SK-N-SH (cell line): ENCODE measurements at regions not wholly inside any gene's neighbourhood (a gene's known extent, or its start where the extent isn't known, plus 50 kb on each side); places are given as distances from the start of the nearest gene placed in this dataset.
A peak's percentile ranks its signal among the peaks of the same experiment; 100 is the strongest.

Experiments
- CTCF ChIA-PET: fragments of 300-600, 350-600 bp; formaldehyde crosslinking; extraction: SDS; loops from one replicate; lab custom pipeline; 2021; lab: Yijun Ruan, JAX
- POLR2A ChIA-PET: fragments of 350-600 bp; sonication (Branson Sonifier 250); formaldehyde crosslinking; extraction: SDS; loops from one replicate; lab custom pipeline; 2020; ENCODE audit warnings: antibody characterized with exemption, inconsistent platforms; lab: Yijun Ruan, JAX
- DNase-seq: peaks from one replicate; pipeline ENCODE4 v3.0.0; 2012
- H2AFZ ChIP-seq: fragments of 200-600 bp; sonication (generic); 2 replicates; pipeline ENCODE4 v1.8.1; 2016; ENCODE audit warnings: antibody characterized with exemption, mild to moderate bottlenecking, low read depth
- H3F3A ChIP-seq: fragments of 200-600 bp; sonication (generic); replicated peaks from 2 replicates; pipeline ENCODE3; 2016; ENCODE audit warnings: antibody characterized with exemption, mild to moderate bottlenecking; ENCODE audit not compliant: insufficient read depth
- H3K27ac ChIP-seq, 2 experiments: fragments of 200-500 bp in 1 of 2; fragments of 200-600 bp in 1 of 2; sonication (Bioruptor generic) in 1 of 2; sonication (generic), shearing (Covaris generic) in 1 of 2; 2 replicates each; pipeline versions ENCODE4 v1.5.1 to v1.6.1; 2014 to 2016; ENCODE audit warnings: low read depth in 2 of 2, inconsistent platforms in 1 of 2, low read length in 1 of 2, mild to moderate bottlenecking in 1 of 2, mixed read lengths in 1 of 2
- H3K27me3 ChIP-seq: fragments of 200-600 bp; sonication (generic), shearing (Covaris generic); 2 replicates; pipeline ENCODE4 v1.6.1; 2016; ENCODE audit warnings: mixed run types; ENCODE audit not compliant: insufficient read depth
- H3K36me3 ChIP-seq, 2 experiments: fragments of 200-500 bp in 1 of 2; fragments of 200-600 bp in 1 of 2; sonication (Bioruptor generic) in 1 of 2; sonication (generic) in 1 of 2; replicated peaks in 1 of 2; 2 replicates each; pipeline versions ENCODE3 to v1.5.1; 2014 to 2016; ENCODE audit warnings: low read length in 1 of 2, mild to moderate bottlenecking in 1 of 2; ENCODE audit not compliant: insufficient read depth in 2 of 2, control insufficient read depth in 1 of 2
- H3K4me1 ChIP-seq, 2 experiments: fragments of 200-500 bp in 1 of 2; fragments of 200-600 bp in 1 of 2; sonication (Bioruptor generic) in 1 of 2; sonication (generic), shearing (Covaris generic) in 1 of 2; 2 replicates each; pipeline versions ENCODE4 v1.5.1 to v1.6.1; 2014 to 2016; ENCODE audit warnings: low read depth in 1 of 2, low read length in 1 of 2, mixed run types in 1 of 2; ENCODE audit not compliant: insufficient read depth in 2 of 2, control insufficient read depth in 1 of 2
- H3K4me2 ChIP-seq: fragments of 200-600 bp; sonication (generic), shearing (Covaris generic); 2 replicates; pipeline ENCODE4 v1.6.1; 2017; ENCODE audit warnings: mixed run types
- H3K4me3 ChIP-seq, 2 experiments: fragments of 200-500 bp in 1 of 2; fragments of 200-600 bp in 1 of 2; sonication (Bioruptor generic) in 1 of 2; sonication (generic), shearing (Covaris generic) in 1 of 2; 2 replicates each; pipeline versions ENCODE4 v1.5.1 to v1.8.1; 2014 to 2016; ENCODE audit warnings: low read depth in 2 of 2, inconsistent platforms in 1 of 2, low read length in 1 of 2, mild to moderate bottlenecking in 1 of 2, mixed read lengths in 1 of 2, moderate library complexity in 1 of 2
- H3K79me2 ChIP-seq: fragments of 200-600 bp; sonication (generic); 2 replicates; pipeline ENCODE4 v1.8.1; 2017; ENCODE audit warnings: mild to moderate bottlenecking; ENCODE audit not compliant: insufficient read depth
- H3K9ac ChIP-seq: fragments of 200-600 bp; sonication (generic); 2 replicates; pipeline ENCODE4 v1.6.1; 2017; ENCODE audit warnings: mixed run types
- H3K9me2 ChIP-seq: fragments of 200-600 bp; sonication (generic); 2 replicates; pipeline ENCODE4 v1.6.1; 2017; ENCODE audit warnings: mixed run types
- H3K9me3 ChIP-seq: fragments of 200-600 bp; sonication (generic); 2 replicates; pipeline ENCODE4 v1.6.1; 2017; ENCODE audit warnings: mixed run types, mild to moderate bottlenecking, moderate library complexity
- H4K20me1 ChIP-seq: fragments of 200-600 bp; sonication (generic); 2 replicates; pipeline ENCODE4 v1.6.1; 2017; ENCODE audit warnings: mild to moderate bottlenecking, mixed run types; ENCODE audit not compliant: insufficient read depth
- ELF1 ChIP-seq: IDR thresholded peaks from 2 replicates; pipeline ENCODE4 v1.4.0; 2012
- EP300 ChIP-seq, 2 experiments: IDR thresholded peaks; 2 replicates each; pipeline versions ENCODE4 v1.4.0 to v1.6.1; 2012; ENCODE audit warnings: borderline replicate concordance in 1 of 2, low read depth in 1 of 2, low read length in 1 of 2
- FOSL2 ChIP-seq: IDR thresholded peaks from 2 replicates; pipeline ENCODE4 v1.4.0; 2012; ENCODE audit warnings: low read depth, mild to moderate bottlenecking, moderate library complexity, borderline replicate concordance
- GATA2 ChIP-seq: sonication (generic); formaldehyde crosslinking; IDR thresholded peaks from 2 replicates; pipeline ENCODE4 v1.5.0; 2020; ENCODE audit warnings: mild to moderate bottlenecking, missing genetic modification reagents
- MAX ChIP-seq: IDR thresholded peaks from 2 replicates; pipeline ENCODE4 v1.4.0; 2012; ENCODE audit warnings: low read depth
- NFIC ChIP-seq: IDR thresholded peaks from 2 replicates; pipeline ENCODE4 v1.4.0; 2012; ENCODE audit warnings: borderline replicate concordance
- RCOR1 ChIP-seq: fragments of 150-350 bp; IDR thresholded peaks from 2 replicates; pipeline ENCODE4 v1.6.1; 2017; ENCODE audit warnings: antibody characterized with exemption, low read length
- REST ChIP-seq: IDR thresholded peaks from 2 replicates; pipeline ENCODE4 v1.6.1; 2012; ENCODE audit warnings: mild to moderate bottlenecking, low read depth, low read length, moderate library complexity
- RXRA ChIP-seq: IDR thresholded peaks from 2 replicates; pipeline ENCODE4 v1.4.0; 2012; ENCODE audit warnings: low read depth, mild to moderate bottlenecking, borderline replicate concordance
- SIN3A ChIP-seq: IDR thresholded peaks from 2 replicates; pipeline ENCODE4 v1.6.1; 2012; ENCODE audit warnings: low read depth, mild to moderate bottlenecking, low read length, moderate library complexity, borderline replicate concordance
- TCF12 ChIP-seq: IDR thresholded peaks from 2 replicates; pipeline ENCODE4 v1.4.0; 2012
- TEAD4 ChIP-seq: IDR thresholded peaks from 2 replicates; pipeline ENCODE4 v1.4.0; 2012; ENCODE audit warnings: mild to moderate bottlenecking, borderline replicate concordance; ENCODE audit not compliant: insufficient read depth
- USF2 ChIP-seq: fragments of 150-350 bp; IDR thresholded peaks from 2 replicates; pipeline ENCODE4 v1.6.1; 2017; ENCODE audit warnings: antibody characterized with exemption, low read length, low read depth, borderline replicate concordance
- ZBTB33 ChIP-seq: IDR thresholded peaks from 2 replicates; pipeline ENCODE4 v1.4.0; 2012; ENCODE audit warnings: low read depth, borderline replicate concordance
- WGBS: methylation state at CpG from one replicate; pipeline ENCODE4 v1.1.6; 2017; ENCODE audit warnings: low lambda C conversion rate; 5-methylcytosine and 5-hydroxymethylcytosine counted together

GRCh38 chr5:71891856-71892255 lies 172.8 kb downstream of the CARTPT start:
- Histone ChIP-seq H3K9me2 (no peaks in the 10 kb centered on the region), H4K20me1 (no peaks in the 10 kb centered on the region), H3K9ac (no peak overlapping the region), H3K27ac (peak overlapping the region in 1 of 2 experiments; percentile 58; a peak in 1 of 4 replicates), H3K9me3 (no peaks in the 10 kb centered on the region), H3K27me3 (no peaks in the 10 kb centered on the region; the same call in 1 of the 2 replicates), H3K36me3 (no peaks in the 10 kb centered on the region), H3K4me1 (peaks cover 0 to 4% of the 10 kb centered on the region in 2 experiments; a peak in 1 of 4 replicates), H2AFZ (no peak overlapping the region), H3K79me2 (no peaks in the 10 kb centered on the region), H3K4me2 (no peak overlapping the region), H3F3A (no peaks in the 10 kb centered on the region), H3K4me3 (no peak overlapping the region)
- DNase-seq: no peak
- ChIA-PET POLR2A (no interaction called here), CTCF (no interaction called here)
- TF ChIP-seq GATA2 (no peak), RXRA (no peak), TCF12 (no peak), TEAD4 (no peak), ELF1 (no peak), EP300 (IDR thresholded peaks at IDR 0.05; ENCODE audit: borderline replicate concordance in 1 of 2, low read depth in 1 of 2, low read length in 1 of 2) (no peak), NFIC (no peak)
- 73% methylated on average over 4 of the region's 4 CpGs for WGBS

GRCh38 chr5:71892641-71893365 lies 173.7 kb downstream of the CARTPT start:
- Histone ChIP-seq H2AFZ (no peak overlapping the region), H4K20me1 (no peaks in the 10 kb centered on the region), H3K27ac (no peak overlapping the region; a peak in 1 of 4 replicates), H3K9ac (no peak overlapping the region), H3K4me1 (peaks cover 0 to 4% of the 10 kb centered on the region in 2 experiments; a peak in 1 of 4 replicates), H3K4me3 (no peak overlapping the region), H3K4me2 (no peak overlapping the region), H3K9me3 (no peaks in the 10 kb centered on the region), H3K36me3 (no peaks in the 10 kb centered on the region), H3K9me2 (no peaks in the 10 kb centered on the region), H3F3A (no peaks in the 10 kb centered on the region), H3K79me2 (no peaks in the 10 kb centered on the region), H3K27me3 (no peaks in the 10 kb centered on the region; the same call in 1 of the 2 replicates)
- CTCF ChIA-PET: no interaction called here
- WGBS: 64% methylated on average over 2 of the region's 3 CpGs
- DNase-seq: no peak
- POLR2A ChIA-PET: no interaction called here
- TF ChIP-seq RCOR1 (no peak), FOSL2 (no peak), USF2 (no peak), SIN3A (no peak)

- CTCF ChIA-PET: no interaction called here
- no peak for TF ChIP-seq MAX
- no peak for TF ChIP-seq ZBTB33
- no peak for TF ChIP-seq REST
These were observed 174.4 kb downstream of the CARTPT start for GRCh38 chr5:71893451-71893850.

More at GRCh38 chr5:71893451-71893850, 174.4 kb downstream of the CARTPT start:
- Histone ChIP-seq H2AFZ (no peak overlapping the region), H3K36me3 (no peaks in the 10 kb centered on the region), H4K20me1 (no peaks in the 10 kb centered on the region), H3K9me3 (no peaks in the 10 kb centered on the region), H3K9me2 (no peaks in the 10 kb centered on the region), H3K4me1 (peaks cover 0 to 4% of the 10 kb centered on the region in 2 experiments; a peak in 1 of 4 replicates), H3F3A (no peaks in the 10 kb centered on the region), H3K4me3 (no peak overlapping the region), H3K27me3 (no peaks in the 10 kb centered on the region; the same call in 1 of the 2 replicates), H3K27ac (no peak overlapping the region), H3K79me2 (no peaks in the 10 kb centered on the region), H3K4me2 (no peak overlapping the region), H3K9ac (no peak overlapping the region)
- POLR2A ChIA-PET: no interaction called here
- WGBS: 76% methylated on average over 3 of the region's 3 CpGs
- DNase-seq: no peak
